NCI-H1105 treated with DMSO at 0.1 percent for 48 hours (cell line): ENCODE measurements at regions not wholly inside any gene's neighbourhood (a gene's known extent, or its start where the extent isn't known, plus 50 kb on each side); places are given as distances from the start of the nearest gene placed in this dataset.
A peak's percentile ranks its signal among the peaks of the same experiment; 100 is the strongest.

Experiments used
- DNase-seq: peaks from one replicate; lab custom pipeline; 2025; lab: John Stamatoyannopoulos, UW

DNA sequence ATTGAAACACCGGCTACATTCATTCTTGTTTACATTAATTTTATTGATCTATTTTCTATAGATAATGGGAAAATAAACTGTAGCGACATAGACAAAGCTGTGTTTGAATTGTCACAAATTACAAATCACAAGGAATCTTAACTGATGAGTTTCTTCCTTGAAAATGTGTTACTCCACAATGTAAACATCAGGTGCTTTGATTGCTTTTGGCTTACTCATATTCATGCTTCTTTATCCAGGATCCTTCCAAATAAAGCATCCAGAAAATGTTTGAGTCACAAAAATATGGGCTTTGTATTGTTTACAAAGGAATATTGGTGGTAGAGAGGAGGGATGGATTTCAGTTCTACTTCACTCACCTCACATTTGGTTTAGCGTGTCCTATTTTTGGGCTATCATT, 64.0 kb downstream of the BMP2 start:
- DNase-seq: no peak

DNA sequence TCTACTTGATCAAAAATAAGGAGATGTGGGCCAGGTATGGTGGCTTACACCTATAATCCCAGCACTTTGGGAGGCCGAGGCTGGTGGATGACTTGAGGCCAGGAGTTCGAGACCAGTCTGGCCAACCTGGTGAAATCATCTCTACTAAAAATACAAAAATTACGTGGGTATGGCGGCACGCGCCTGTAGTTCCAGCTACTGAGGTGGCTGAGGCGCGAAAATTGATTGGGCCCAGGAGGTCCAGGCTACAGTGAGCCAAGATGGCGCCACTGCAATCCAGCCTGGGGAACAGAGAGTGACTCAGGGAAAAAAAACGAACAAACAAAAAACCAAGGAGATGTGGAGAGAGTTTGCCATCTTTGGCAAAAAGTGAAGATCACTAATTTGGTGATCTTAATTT, 65.3 kb downstream of the BMP2 start:
- no peak for DNase-seq

GRCh38 chr20:6835609-6836008, 68.1 kb downstream of the BMP2 start:
- no peak for DNase-seq

DNA sequence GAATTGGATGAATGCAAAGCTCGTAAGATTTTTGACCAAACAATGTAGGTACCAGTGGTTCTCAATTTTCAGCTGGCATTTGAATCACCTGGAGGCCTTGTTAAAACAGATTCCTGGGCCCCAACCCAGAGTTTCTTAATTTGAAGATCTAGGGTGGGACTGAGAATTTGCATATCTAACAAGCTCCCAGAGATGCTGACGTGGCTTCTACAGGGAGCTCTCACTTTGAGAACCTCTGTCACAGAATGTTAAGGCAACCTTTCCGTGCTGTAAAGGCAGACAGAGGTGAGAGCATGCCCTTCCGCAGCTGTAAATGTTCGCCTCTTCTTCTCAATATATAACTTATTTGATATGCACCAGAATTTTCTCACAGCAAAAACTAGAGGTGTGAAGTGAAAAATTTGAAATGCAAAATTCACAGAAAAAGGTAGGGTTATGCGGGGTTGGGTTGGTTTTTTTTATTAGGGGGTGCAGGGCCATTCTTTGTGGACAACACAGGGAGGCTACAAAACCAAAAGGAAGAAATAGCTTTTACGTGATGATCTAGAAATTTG, 69.4 kb downstream of the BMP2 start:
- no peak for DNase-seq

DNA sequence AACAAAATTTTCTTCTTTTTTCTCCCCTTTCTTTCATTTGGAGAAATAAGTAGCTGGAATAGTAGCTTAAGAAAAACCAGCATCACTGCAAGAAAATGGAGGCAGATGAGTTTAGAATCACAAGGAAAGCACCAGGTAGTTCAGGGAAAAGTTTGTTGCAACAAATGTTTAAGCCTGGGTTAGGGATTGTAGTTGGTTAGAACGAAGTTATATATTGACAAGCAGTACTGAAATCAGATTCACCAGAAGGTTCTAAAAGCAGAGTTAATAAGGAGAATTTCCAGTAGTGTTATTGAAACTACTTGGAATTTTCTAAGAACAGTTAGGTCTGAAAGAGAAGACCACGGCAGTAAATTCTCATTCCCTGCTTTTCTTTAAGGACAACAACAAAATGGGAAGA, 70.2 kb downstream of the BMP2 start:
- no peak for DNase-seq

- peak; percentile 91 for DNase-seq
These were observed 70.8 kb downstream of the BMP2 start for GRCh38 chr20:6838181-6838826.

DNA sequence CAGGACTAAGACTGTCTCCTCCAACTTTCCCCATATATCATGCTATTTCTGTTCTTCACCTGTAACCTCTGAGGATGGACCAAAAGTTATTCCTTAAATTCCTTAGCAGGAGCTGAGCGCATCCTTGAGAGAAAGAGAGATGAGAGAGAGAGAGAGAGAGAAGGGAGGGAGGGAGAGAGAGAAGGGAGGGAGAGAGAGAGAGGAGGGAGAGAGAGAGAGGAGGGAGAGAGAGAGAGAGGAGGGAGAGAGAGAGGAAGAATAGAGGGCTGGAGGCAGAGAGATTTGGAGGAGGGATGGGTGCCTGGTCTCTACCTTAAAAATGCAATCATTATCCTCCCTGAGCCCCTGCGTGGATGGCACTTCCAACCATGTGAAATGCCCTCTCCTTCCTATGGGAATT, 73.6 kb downstream of the BMP2 start:
- DNase-seq: no peak

DNA sequence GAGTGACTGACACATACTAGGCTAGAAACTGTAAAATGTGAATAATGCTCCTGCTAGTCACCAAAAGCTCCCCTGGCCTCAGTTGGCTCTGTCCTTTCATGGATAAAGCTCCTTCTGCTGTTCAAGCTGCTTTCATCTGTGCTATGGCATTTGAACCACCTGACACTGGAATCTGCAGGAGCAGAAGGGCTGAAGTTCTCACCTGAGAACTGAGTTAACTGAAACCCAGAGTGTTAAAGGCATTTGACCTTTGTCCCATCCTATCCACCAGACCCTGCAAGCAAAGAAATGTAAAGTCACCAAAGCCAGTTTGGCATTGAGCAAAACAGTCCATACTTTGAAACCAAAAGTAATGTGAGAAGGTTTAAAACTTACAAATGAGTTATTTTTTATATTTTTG, 77.7 kb downstream of the BMP2 start:
- no peak for DNase-seq

- DNase-seq: peak; percentile 78
These were observed 80.6 kb downstream of the BMP2 start for GRCh38 chr20:6848041-6848440.

GRCh38 chr20:6848992-6849391, 81.5 kb downstream of the BMP2 start:
- no peak for DNase-seq

DNA sequence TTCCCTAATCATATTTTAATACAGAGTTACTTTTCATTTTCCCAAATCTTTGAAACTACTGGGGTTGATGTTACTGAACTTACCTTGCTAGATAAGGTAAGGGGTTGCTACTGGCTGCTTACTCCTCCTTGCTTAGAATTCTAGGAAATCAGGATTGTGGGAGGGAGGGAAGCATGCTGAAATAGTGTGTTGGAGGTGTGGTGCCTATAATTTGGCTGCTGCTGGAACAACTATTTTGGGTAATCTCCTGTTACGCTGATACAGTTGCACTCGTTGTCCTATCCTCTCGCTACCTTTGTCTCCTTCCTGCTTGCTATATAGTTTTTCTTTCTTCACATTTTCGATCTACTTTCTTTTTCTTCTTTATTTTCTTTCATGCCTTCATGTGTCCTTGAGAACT, 83.7 kb downstream of the BMP2 start:
- DNase-seq: no peak

- no peak for DNase-seq
These were observed 85.0 kb downstream of the BMP2 start for GRCh38 chr20:6852478-6852877.

GRCh38 chr20:6855104-6855503, 87.6 kb downstream of the BMP2 start:
- no peak for DNase-seq

- no peak for DNase-seq
These were observed 88.3 kb downstream of the BMP2 start for GRCh38 chr20:6855796-6856195.

DNA sequence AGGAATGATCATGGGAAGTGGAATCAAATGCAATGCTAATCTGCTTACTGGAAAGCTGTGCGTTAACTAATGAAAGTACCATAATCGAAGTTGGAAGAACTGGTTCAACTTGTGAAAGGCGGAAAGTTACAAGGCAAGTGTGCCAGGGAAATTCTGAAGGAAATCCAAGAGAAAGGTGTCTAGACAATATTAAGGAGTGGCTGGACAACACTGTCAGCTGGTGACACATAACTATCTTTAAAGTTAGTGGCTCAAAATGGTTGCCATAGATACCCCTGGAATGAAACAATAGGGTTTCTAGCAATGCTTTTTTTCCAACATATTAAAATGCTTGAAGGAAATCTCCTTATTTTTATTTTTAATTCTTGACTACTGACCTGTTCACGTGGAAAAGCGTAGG, 90.4 kb downstream of the BMP2 start:
- no peak for DNase-seq

DNA sequence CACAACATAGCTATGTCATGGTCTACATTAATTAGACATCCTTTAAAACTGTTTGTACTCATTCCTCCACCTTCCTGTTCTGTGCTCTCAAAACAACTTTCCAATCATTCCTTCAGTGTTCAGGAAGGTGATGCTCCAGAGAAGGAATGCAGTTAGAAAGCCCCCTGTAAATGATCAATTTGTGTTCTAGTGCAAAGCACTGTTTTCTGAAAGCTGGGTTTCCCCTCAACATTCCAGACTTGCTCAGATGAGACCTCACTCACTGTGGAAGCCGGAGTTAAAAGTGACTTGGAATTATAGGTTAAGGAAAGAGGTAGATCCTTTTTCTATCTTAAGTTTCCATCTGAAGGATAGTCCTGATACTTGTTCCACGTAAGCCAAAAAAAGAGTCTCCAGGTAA, 95.9 kb downstream of the BMP2 start:
- no peak for DNase-seq

GRCh38 chr20:6863798-6864201, 96.3 kb downstream of the BMP2 start:
- DNase-seq: no peak

DNA sequence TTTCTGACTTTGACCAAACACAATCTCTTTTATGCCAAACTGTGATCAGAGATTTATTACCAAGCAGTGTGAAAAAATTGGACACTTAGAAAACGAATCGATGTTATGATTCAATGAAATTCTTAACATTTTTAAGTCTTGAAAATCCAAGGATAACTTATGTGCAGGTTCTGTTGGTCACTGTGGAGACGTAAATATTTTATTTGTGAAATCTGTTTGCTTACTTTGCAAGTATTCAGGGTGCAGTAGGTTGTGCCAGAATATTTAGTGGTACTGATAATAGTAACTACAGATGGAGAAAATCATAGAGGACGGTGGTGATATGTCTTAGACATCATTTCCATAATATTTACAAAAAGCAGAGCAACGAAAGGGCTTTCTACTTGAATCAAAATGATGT, 97.3 kb downstream of the BMP2 start:
- no peak for DNase-seq

- no peak for DNase-seq
These were observed 99.3 kb downstream of the BMP2 start for GRCh38 chr20:6866741-6867140.

- no peak for DNase-seq
These were observed 101.4 kb downstream of the BMP2 start for GRCh38 chr20:6868861-6869260.

DNA sequence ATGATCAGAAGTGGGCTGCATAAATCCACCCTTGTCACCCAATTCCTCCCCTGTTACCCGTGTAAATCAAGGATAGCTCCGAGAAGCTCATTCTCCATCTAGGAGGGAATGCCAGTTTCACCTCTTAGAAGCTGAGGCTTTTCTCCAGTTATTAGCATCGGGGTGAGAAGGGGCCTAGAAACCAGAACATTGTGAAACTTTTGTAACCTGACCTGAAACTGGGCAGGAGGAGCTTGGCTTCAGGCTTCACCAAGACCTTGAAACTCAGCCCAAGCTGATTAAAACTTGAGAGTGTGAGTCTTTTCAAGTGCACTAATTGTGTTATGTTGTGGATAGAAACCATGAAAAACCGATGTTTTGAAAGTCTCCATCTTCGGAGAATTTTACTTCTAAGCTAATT, 103.1 kb downstream of the BMP2 start:
- DNase-seq: no peak

DNA sequence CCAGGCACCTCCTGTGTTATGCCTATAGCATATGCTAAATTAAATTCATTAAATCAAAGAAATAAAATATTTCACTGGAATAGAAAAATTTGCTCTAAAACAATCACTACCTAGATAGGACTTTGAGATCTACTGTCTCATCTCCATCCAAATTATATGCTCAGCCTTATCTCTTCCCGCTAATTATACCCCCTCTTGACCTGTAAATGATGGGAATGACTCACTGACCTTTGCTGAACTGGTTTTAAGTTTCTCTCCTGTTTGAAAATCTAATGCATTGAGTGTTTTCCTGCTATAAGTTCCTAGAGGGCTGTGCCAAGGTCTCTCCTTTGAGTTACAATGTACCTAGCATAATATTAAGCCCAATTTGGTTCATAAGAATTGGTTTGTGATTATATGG, 110.1 kb downstream of the BMP2 start:
- no peak for DNase-seq

DNA sequence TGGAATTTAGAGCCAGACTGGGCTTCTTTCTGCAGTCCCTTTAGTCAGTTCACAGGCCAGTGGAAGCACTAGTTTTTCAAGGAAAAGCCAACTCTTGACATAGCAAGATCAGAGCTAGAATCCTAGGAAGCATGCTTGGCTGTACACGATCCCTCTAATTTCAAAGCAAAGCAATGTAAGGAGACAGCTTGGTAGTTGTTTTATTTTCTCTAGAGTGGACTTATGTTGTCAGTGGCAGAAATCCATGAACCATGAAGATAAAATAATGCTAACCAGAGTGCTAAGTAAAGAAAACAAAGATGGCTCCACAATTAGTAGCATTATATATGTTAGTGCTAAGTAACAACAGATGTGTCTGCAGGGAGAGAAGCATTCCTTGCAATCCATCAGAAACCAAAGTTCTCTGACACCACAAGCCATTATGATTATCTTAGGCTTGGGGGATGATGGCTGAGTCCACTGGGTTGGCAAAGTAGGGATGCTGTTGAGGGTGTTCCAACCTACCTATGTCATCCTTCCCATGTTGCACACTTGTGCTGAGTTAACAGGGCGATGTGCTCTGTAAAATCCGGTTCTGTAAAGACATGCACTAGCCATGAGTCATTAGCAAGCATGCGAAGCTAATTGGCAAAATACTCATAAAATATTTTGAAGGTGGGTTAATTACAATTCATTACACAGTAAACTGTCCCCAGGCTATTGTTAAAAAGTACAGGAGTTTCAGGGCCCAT, 115.2 kb downstream of the BMP2 start:
- no peak for DNase-seq

- DNase-seq: no peak
These were observed 116.6 kb downstream of the BMP2 start for GRCh38 chr20:6884114-6884513.
